D721Med (cell line): ENCODE measurements at regions not wholly inside any gene's neighbourhood (a gene's known extent, or its start where the extent isn't known, plus 50 kb on each side); places are given as distances from the start of the nearest gene placed in this dataset.

Experiments used
- DNase-seq: peaks from one replicate; pipeline ENCODE4 v3.0.0; 2011; ENCODE audit warnings: low spot score; ENCODE audit not compliant: insufficient read length
- FAIRE-seq: peaks from 2 replicates; lab custom pipeline; 2011; peaks lifted over from hg19 to GRCh38; lab: Jason Lieb, UNC
- TF ChIP-seq, protein P1 (sequence below): IDR thresholded peaks from 2 replicates; pipeline ENCODE4 v1.5.1; 2012; ENCODE audit warnings: mild to moderate bottlenecking, control low read depth; ENCODE audit not compliant: insufficient read depth; ENCODE audit errors: missing control alignments

DNA sequence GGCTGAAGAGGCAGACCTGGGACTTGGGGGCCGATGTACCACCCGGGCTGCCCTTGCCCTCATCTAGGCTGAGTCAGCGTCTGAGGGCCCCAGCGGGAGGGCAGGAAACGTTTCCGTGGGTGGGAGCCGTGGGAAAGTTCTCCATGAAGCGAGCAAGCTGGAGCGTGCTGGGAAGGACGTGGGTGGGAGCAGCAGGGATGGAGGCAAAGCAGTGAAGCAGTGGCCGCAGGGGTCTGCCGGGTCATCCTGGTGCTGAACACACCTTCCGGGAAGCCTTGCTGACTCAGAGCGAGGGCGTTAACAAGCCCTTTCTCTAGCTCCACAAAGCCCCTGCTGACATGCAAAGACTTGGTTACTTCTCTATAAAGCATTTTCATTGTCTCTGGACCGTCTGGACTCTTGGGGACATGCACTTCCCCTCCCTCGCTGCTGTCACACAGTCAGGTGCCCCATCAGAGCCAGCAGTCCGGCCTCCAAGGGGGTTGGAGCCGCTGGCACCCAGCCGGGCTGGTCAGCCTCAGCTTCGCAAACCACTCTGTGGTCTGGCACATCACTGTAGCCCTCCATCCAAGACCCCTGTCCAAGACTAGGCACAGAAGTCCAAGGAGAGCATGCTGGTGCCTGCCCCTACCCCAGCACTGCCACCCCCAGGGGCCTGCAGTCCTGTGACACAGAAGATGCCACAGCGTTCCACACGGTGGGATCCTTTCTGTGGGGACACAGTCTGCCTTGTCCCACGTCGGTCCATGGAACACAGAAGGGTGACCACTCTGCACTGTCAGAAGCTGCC lies 115.1 kb upstream of the GPC1 start:
- TF ChIP-seq, protein P1, sequence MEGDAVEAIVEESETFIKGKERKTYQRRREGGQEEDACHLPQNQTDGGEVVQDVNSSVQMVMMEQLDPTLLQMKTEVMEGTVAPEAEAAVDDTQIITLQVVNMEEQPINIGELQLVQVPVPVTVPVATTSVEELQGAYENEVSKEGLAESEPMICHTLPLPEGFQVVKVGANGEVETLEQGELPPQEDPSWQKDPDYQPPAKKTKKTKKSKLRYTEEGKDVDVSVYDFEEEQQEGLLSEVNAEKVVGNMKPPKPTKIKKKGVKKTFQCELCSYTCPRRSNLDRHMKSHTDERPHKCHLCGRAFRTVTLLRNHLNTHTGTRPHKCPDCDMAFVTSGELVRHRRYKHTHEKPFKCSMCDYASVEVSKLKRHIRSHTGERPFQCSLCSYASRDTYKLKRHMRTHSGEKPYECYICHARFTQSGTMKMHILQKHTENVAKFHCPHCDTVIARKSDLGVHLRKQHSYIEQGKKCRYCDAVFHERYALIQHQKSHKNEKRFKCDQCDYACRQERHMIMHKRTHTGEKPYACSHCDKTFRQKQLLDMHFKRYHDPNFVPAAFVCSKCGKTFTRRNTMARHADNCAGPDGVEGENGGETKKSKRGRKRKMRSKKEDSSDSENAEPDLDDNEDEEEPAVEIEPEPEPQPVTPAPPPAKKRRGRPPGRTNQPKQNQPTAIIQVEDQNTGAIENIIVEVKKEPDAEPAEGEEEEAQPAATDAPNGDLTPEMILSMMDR: no peak
- FAIRE-seq: no peak
- no peak for DNase-seq

- TF ChIP-seq, protein P1: no peak
- DNase-seq: no peak
- no peak for FAIRE-seq
These were observed 113.1 kb upstream of the GPC1 start for GRCh38 chr2:240322231-240322955.

DNA sequence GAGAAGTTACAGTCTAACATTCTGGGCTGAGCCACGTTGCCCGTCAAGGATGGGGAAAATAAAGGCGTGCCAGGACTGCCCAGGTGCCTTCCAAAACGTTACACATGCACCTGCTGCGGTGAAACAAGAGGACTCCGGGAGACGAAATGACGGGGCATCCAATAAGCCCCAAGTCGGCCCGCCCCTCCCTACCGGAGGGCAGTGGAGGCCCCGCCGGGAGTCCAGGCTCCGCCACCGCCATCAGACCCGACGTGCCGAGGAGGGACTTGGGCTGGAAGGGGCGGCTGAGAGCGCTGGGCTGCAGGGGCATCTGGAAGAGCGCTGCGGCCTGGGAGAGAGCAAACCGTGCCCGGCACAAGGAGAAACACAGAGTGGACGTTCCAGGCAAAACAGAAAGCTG lies 112.5 kb upstream of the GPC1 start:
- FAIRE-seq (no peak), DNase-seq (no peak)
- TF ChIP-seq, protein P1: no peak

DNA sequence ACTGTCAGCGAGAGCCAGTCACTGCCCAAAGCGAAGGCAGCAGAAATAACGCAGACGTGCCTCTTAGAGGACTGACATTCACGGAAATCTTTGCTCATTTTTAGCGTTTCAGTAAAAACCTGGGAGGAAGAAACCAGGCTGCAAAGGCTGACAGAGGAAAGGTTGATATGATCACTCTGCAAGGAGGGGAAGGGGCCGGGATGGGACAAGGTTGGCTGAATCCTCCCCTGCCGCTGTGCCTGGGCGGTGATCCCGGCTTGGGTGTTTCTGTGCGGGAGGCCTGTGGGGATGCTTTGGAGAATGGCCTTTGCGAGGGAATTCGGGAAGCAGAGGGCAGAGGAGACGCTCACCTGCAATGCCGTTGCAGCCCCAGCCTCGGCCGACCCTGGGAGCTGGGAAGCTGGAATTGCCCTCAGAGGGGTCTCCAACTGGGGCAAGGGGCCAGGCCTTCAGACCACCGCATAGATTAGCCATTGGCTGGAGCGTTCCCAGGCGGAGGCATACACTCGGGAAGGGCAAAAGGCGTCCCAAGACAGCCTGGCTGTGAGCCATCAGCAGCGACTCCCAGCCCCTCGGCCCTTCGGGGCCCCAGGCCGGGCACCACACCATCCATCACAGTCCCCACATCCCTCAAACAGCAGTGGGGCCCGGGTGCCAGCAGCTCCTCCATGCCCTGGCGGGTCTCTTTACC lies 111.7 kb upstream of the GPC1 start:
- TF ChIP-seq, protein P1: no peak
- no peak for DNase-seq
- FAIRE-seq: no peak

DNA sequence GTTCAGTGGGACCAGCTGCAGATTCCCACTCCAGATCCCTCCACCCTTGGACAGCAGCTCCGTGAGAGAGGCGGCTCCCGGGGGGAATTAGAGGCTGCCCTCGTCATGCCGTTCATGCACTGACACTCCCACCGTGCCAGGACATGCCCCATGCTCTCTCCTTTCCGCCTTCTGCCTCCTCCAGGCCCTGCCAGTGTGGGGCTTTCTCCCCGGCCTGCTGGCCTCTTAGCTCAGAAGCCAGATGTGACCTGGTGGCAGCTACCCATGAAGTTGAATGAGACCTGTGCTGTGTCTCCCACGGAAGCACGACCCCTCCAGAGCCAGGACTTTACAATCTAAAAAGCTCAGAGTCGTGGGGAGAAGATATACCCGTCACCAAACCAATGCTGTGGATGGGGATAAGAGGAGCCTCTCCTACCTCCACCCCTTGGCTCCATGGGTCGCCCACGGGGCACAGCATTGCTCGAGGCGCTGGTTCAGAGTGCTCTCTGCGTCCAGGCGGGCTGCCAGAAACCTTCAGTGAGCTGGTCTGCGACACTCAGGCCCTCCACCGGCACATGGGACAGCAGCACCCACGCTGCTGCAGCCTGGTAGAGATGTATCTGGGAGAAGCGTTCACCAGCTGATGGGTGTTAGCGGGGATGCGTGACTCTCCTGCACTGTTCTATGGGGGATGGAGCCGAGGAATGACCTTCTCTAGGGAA lies 111.0 kb upstream of the GPC1 start:
- DNase-seq (no peak), FAIRE-seq (no peak)
- TF ChIP-seq, protein P1: no peak

GRCh38 chr2:240325016-240326007 lies 110.2 kb upstream of the GPC1 start:
- no peak for DNase-seq
- TF ChIP-seq, protein P1: no peak
- no peak for FAIRE-seq
